ENCODE measurements at regions not wholly inside any gene's neighbourhood (a gene's known extent, or its start where the extent isn't known, plus 50 kb on each side); places are given as distances from the start of the nearest gene placed in this dataset.

- TF ChIP-seq CTCF (IDR thresholded peaks at IDR 0.05), result no peak
- no peak for TF ChIP-seq POLR2A (IDR thresholded peaks at IDR 0.05)
Observed at GRCh38 chr4:31701256-31701655, 981.1 kb downstream of the PCDH7 start.
